ENCODE measurements at regions not wholly inside any gene's neighbourhood (a gene's known extent, or its start where the extent isn't known, plus 50 kb on each side); places are given as distances from the start of the nearest gene placed in this dataset.

GRCh38 chr5:56313004-56313531 lies 79.9 kb upstream of the ANKRD55 start:
- Histone ChIP-seq H3K4me1 (ENCODE audit: control extremely low read depth in 1 of 4, control insufficient read depth in 4 of 4, insufficient read depth in 4 of 4, low read length in 3 of 4) (peaks cover 1 to 11% (median 4%) of the 10 kb centered on the region in 4 experiments), H3K9me3 (ENCODE audit: control extremely low read depth in 1 of 5, control insufficient read depth in 4 of 5, insufficient read depth in 2 of 5, low read depth in 1 of 5, low read length in 4 of 5) (no peaks in the 10 kb centered on the region), H3K27ac (ENCODE audit: insufficient read depth in 1 of 2, low read depth in 1 of 2, low read length in 2 of 2, poor library complexity in 1 of 2, severe bottlenecking in 2 of 2) (no peak overlapping the region), H3K36me3 (ENCODE audit: control insufficient read depth in 4 of 4, insufficient read depth in 4 of 4, low read length in 3 of 4) (no peaks in the 10 kb centered on the region), H3K27me3 (replicated peaks in 2 of 5; ENCODE audit: control insufficient read depth in 4 of 5, insufficient read depth in 5 of 5, low read length in 4 of 5) (no peaks in the 10 kb centered on the region), H3K4me3 (ENCODE audit: control insufficient read depth in 1 of 7, extremely low read depth in 1 of 7, insufficient read depth in 4 of 7, low read depth in 2 of 7, low read length in 6 of 7) (no peak overlapping the region)
- ChIA-PET CTCF (interaction anchor here (1.0 kb wide), 1 partner anchor 19 kb away, joined by 3 read pairs; no protein-coding TSS in a partner anchor), POLR2A (no interaction called here)
- 100% methylated on average over 1 of the region's 5 CpGs for WGBS (ENCODE audit: insufficient coverage)
- DNase-seq: no peak

GRCh38 chr5:56311306-56311905 lies 78.3 kb upstream of the ANKRD55 start:
- Histone ChIP-seq H3K4me1 (ENCODE audit: control extremely low read depth in 1 of 4, control insufficient read depth in 4 of 4, insufficient read depth in 4 of 4, low read length in 3 of 4) (peaks cover 1 to 11% (median 4%) of the 10 kb centered on the region in 4 experiments), H3K27ac (ENCODE audit: insufficient read depth in 1 of 2, low read depth in 1 of 2, low read length in 2 of 2, poor library complexity in 1 of 2, severe bottlenecking in 2 of 2) (no peak overlapping the region), H3K27me3 (replicated peaks in 2 of 5; ENCODE audit: control insufficient read depth in 4 of 5, insufficient read depth in 5 of 5, low read length in 4 of 5) (no peaks in the 10 kb centered on the region), H3K9me3 (ENCODE audit: control extremely low read depth in 1 of 5, control insufficient read depth in 4 of 5, insufficient read depth in 2 of 5, low read depth in 1 of 5, low read length in 4 of 5) (peaks cover 0 to 5% (median under 1%) of the 10 kb centered on the region in 5 experiments), H3K36me3 (ENCODE audit: control insufficient read depth in 4 of 4, insufficient read depth in 4 of 4, low read length in 3 of 4) (no peaks in the 10 kb centered on the region), H3K4me3 (ENCODE audit: control insufficient read depth in 1 of 7, extremely low read depth in 1 of 7, insufficient read depth in 4 of 7, low read depth in 2 of 7, low read length in 6 of 7) (no peak overlapping the region)
- POLR2A ChIA-PET: no interaction called here
- 91% methylated on average over 5 of the region's 5 CpGs for WGBS (ENCODE audit: insufficient coverage)
- no peak for DNase-seq
- CTCF ChIA-PET: interaction anchor here (0.9 to 1.1 kb wide), 2 partner anchors 40 to 1299 kb away, joined by 3 to 4 read pairs; no protein-coding TSS in a partner anchor

DNA sequence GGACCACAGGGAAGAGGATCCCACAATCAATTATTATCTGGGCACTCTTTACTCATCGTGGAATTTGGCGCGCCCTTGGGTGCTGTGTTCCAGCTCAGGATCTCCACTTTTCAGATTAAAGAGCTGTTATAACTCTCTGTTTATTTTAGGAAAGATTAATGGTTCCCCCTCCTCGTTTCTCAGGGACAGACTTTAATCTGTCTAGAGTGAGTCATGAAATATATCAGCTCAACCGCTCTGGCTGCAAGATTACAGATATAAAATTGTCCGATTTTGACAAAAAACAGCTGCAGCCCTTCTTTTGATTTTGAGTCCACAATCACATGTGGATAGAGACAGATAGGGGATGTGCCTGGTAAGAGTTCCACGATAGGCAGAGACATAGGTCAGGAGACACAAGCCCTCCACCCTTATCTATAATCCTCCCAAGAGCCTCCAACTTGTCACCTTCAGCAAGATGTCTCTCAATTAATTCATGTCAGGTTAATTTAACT lies 77.6 kb upstream of the ANKRD55 start:
- ChIA-PET CTCF (interaction anchor here (0.9 to 1.1 kb wide), 2 partner anchors 39 to 1299 kb away, joined by 3 to 4 read pairs; no protein-coding TSS in a partner anchor), POLR2A (no interaction called here)

DNA sequence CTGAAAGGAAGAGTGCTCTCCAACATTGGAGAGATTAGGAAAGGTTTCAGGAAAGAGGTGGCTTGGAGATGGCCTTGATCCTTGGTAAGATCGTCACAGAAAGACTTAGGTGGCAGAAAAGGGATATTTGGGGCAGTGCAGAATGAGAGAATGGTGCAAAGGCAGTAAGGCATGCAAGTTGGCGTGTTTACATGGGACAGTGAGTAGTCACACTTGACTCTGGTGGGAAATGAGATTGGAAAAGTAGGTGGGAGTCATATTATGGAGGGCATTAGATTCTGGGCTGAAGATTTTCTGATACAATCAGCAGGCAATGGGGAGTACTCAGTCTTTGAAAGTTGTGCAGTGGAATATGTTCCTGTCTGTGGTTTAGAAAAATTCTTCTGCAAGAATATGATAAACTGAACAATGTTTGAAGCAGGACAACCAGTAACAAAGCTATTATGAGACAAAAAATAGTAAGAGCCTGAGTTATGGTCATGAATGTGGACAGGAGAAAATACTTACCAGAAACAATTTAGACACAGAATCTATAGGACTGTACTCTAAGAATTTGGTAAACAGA lies 76.2 kb upstream of the ANKRD55 start:
- Histone ChIP-seq H3K27me3 (replicated peaks in 2 of 5; ENCODE audit: control insufficient read depth in 4 of 5, insufficient read depth in 5 of 5, low read length in 4 of 5) (no peaks in the 10 kb centered on the region), H3K4me1 (ENCODE audit: control extremely low read depth in 1 of 4, control insufficient read depth in 4 of 4, insufficient read depth in 4 of 4, low read length in 3 of 4) (peaks cover 1 to 11% (median 4%) of the 10 kb centered on the region in 4 experiments), H3K27ac (ENCODE audit: insufficient read depth in 1 of 2, low read depth in 1 of 2, low read length in 2 of 2, poor library complexity in 1 of 2, severe bottlenecking in 2 of 2) (no peak overlapping the region), H3K9me3 (ENCODE audit: control extremely low read depth in 1 of 5, control insufficient read depth in 4 of 5, insufficient read depth in 2 of 5, low read depth in 1 of 5, low read length in 4 of 5) (peaks cover 0 to 13% (median 2%) of the 10 kb centered on the region in 5 experiments), H3K4me3 (ENCODE audit: control insufficient read depth in 1 of 7, extremely low read depth in 1 of 7, insufficient read depth in 4 of 7, low read depth in 2 of 7, low read length in 6 of 7) (no peak overlapping the region), H3K36me3 (ENCODE audit: control insufficient read depth in 4 of 4, insufficient read depth in 4 of 4, low read length in 3 of 4) (no peaks in the 10 kb centered on the region)
- CTCF ChIA-PET: interaction anchor here (1.4 kb wide), 1 partner anchor 11 kb away, joined by 3 read pairs; no protein-coding TSS in a partner anchor
- POLR2A ChIA-PET: no interaction called here
- DNase-seq: peak in 2 of 3 donors; percentile 52 to 73
- WGBS (ENCODE audit: insufficient coverage): 53% methylated on average over 2 of the region's 2 CpGs

More for the DNA sequence above, 77.6 kb upstream of the ANKRD55 start:
- H3K9me3 ChIP-seq (ENCODE audit: control extremely low read depth in 1 of 5, control insufficient read depth in 4 of 5, insufficient read depth in 2 of 5, low read depth in 1 of 5, low read length in 4 of 5): peaks cover 0 to 8% (median 2%) of the 10 kb centered on the region in 5 experiments
- H3K36me3 ChIP-seq (ENCODE audit: control insufficient read depth in 4 of 4, insufficient read depth in 4 of 4, low read length in 3 of 4): no peaks in the 10 kb centered on the region
- DNase-seq: peak in 2 of 3 donors; percentile 38 to 66
- H3K4me3 ChIP-seq (ENCODE audit: control insufficient read depth in 1 of 7, extremely low read depth in 1 of 7, insufficient read depth in 4 of 7, low read depth in 2 of 7, low read length in 6 of 7): peak overlapping the region in 1 of 7 experiments; percentile 1
- H3K4me1 ChIP-seq (ENCODE audit: control extremely low read depth in 1 of 4, control insufficient read depth in 4 of 4, insufficient read depth in 4 of 4, low read length in 3 of 4): peaks cover 1 to 11% (median 4%) of the 10 kb centered on the region in 4 experiments
- H3K27ac ChIP-seq (ENCODE audit: insufficient read depth in 1 of 2, low read depth in 1 of 2, low read length in 2 of 2, poor library complexity in 1 of 2, severe bottlenecking in 2 of 2): no peak overlapping the region
- no peaks in the 10 kb centered on the region for H3K27me3 ChIP-seq (replicated peaks in 2 of 5; ENCODE audit: control insufficient read depth in 4 of 5, insufficient read depth in 5 of 5, low read length in 4 of 5)
- 42% methylated on average over 3 of the region's 7 CpGs for WGBS (ENCODE audit: insufficient coverage)

DNA sequence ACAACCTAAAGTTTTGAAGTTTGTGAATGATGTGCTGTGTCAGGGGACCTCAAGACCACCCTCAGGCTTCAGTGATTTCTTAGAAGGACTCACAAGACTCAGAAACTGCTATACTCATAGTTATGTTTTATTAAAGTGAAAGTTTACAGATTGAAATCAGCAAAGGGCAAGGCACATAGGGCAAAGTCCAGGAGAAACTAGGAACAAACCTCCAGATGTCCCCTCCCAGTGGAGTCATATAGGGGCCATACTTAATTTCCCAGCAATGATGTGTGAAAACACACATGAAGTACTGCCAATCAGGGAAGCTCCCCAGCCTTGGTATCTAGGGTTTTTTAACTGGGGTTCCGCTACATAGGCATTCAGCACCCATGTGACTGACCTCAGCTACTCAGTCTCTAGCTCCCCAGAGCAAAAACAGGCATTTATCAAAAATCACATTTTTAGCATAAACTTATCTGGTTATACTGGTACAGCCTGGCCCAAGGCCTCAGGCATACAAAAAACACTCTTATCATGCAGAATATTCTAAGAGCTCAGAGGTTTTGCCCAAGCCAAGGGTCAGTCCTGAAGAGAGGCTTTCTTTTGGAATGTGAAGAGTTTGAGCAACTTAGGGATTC lies 74.7 kb upstream of the ANKRD55 start:
- ChIA-PET POLR2A (interaction anchor here (0.6 kb wide), 1 partner anchor 136 kb away, joined by 4 read pairs; no protein-coding TSS in a partner anchor), CTCF (interaction anchor here (0.6 kb wide), 1 partner anchor 10 kb away, joined by 4 read pairs; no protein-coding TSS in a partner anchor)
- Histone ChIP-seq H3K4me3 (ENCODE audit: control insufficient read depth in 1 of 7, extremely low read depth in 1 of 7, insufficient read depth in 4 of 7, low read depth in 2 of 7, low read length in 6 of 7) (no peak overlapping the region), H3K9me3 (ENCODE audit: control extremely low read depth in 1 of 5, control insufficient read depth in 4 of 5, insufficient read depth in 2 of 5, low read depth in 1 of 5, low read length in 4 of 5) (peaks cover 0 to 13% (median 2%) of the 10 kb centered on the region in 5 experiments), H3K4me1 (ENCODE audit: control extremely low read depth in 1 of 4, control insufficient read depth in 4 of 4, insufficient read depth in 4 of 4, low read length in 3 of 4) (peaks cover 1 to 11% (median 4%) of the 10 kb centered on the region in 4 experiments), H3K27ac (ENCODE audit: insufficient read depth in 1 of 2, low read depth in 1 of 2, low read length in 2 of 2, poor library complexity in 1 of 2, severe bottlenecking in 2 of 2) (no peak overlapping the region), H3K27me3 (replicated peaks in 2 of 5; ENCODE audit: control insufficient read depth in 4 of 5, insufficient read depth in 5 of 5, low read length in 4 of 5) (no peaks in the 10 kb centered on the region), H3K36me3 (ENCODE audit: control insufficient read depth in 4 of 4, insufficient read depth in 4 of 4, low read length in 3 of 4) (no peaks in the 10 kb centered on the region)
- WGBS (ENCODE audit: insufficient coverage): 100% methylated on average over 1 of the region's 1 CpG
- no peak for DNase-seq

GRCh38 chr5:56306433-56307150 lies 73.5 kb upstream of the ANKRD55 start:
- WGBS (ENCODE audit: insufficient coverage): 91% methylated on average over 4 of the region's 4 CpGs
- ChIA-PET POLR2A (no interaction called here), CTCF (no interaction called here)
- no peaks in the 10 kb centered on the region for H3K36me3 ChIP-seq (ENCODE audit: control insufficient read depth in 4 of 4, insufficient read depth in 4 of 4, low read length in 3 of 4)
- no peaks in the 10 kb centered on the region for H3K27me3 ChIP-seq (replicated peaks in 2 of 5; ENCODE audit: control insufficient read depth in 4 of 5, insufficient read depth in 5 of 5, low read length in 4 of 5)
- H3K4me1 ChIP-seq (ENCODE audit: control extremely low read depth in 1 of 4, control insufficient read depth in 4 of 4, insufficient read depth in 4 of 4, low read length in 3 of 4): peaks cover 1 to 11% (median 4%) of the 10 kb centered on the region in 4 experiments
- no peak for DNase-seq
- H3K27ac ChIP-seq (ENCODE audit: insufficient read depth in 1 of 2, low read depth in 1 of 2, low read length in 2 of 2, poor library complexity in 1 of 2, severe bottlenecking in 2 of 2): no peak overlapping the region
- peaks cover 0 to 13% (median 2%) of the 10 kb centered on the region in 5 experiments for H3K9me3 ChIP-seq (ENCODE audit: control extremely low read depth in 1 of 5, control insufficient read depth in 4 of 5, insufficient read depth in 2 of 5, low read depth in 1 of 5, low read length in 4 of 5)
- no peak overlapping the region for H3K4me3 ChIP-seq (ENCODE audit: control insufficient read depth in 1 of 7, extremely low read depth in 1 of 7, insufficient read depth in 4 of 7, low read depth in 2 of 7, low read length in 6 of 7)
